HG02642 (cell line): ENCODE measurements at regions not wholly inside any gene's neighbourhood (a gene's known extent, or its start where the extent isn't known, plus 50 kb on each side); places are given as distances from the start of the nearest gene placed in this dataset.
"Not testable (repeated sequence)": the region's sequence is repeated elsewhere in the genome, so short reads cannot be mapped to it uniquely, and the experiment has no call there.

Source experiments
- ATAC-seq: cut with Tn5 transposase; IDR thresholded peaks from one replicate; pipeline ENCODE4 v1.9.1; 2021; ENCODE audit warnings: mild to moderate bottlenecking; ENCODE audit not compliant: unreplicated experiment, poor library complexity

DNA sequence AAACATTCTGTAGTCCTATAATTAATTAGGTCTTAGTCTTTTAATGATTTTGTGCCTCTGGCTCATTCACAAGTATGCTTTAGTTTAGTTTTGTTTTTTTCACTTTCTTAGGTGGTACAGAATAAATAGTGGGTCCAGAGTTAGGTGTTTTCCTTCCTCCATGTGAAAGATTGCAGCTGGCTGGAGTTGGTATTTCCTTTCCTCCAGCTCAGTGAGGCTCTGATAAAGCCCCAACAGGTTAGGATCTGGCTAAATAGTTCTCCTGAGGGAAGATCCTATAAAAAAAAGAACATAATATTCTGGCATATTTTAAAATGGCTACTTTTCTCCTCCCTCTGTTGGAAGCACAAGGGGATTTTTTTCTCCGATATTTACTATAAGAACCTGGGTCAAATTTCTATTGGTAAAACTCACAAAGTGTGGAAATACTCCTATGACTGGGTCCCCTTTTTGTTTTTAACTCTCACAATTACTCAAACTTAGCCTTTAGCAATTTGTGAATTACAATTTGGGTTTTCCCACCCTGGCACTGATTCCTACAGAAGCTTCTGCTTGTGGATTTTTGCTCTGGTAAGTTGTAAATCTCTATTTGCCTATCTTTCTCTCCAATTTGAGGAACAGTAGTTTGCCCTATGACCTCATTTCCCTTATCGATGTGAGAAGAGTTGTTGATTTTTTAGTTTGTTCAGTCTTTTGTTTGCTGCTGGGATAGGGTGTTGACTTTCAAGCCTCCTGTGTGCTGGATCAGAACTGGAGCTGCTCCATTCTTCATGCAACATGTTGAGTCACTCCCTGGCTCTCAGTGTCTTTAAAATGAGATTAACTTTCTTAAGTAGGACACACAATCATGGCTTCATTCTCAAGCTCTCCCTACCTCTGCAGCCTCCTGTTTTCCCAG, 500.9 kb downstream of the RNF144A start:
- no peak for ATAC-seq

DNA sequence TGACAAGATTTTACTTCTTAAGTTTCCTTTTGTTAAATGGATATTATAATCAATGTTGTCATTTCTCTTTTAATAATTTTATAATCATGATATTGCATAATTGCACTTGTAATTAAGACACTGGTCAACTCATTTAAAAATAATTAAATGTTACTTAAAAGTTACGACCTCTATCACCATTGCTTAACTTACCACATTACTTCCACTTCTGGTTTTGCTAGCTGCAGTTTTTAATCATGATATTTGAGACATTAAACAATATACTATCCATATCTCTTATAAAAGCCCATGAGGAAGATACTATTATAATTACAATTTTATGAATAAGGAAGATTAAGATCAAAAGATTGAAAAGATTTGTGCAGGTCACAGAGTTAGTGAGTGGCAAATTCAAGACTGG, 502.0 kb downstream of the RNF144A start:
- no peak for ATAC-seq

DNA sequence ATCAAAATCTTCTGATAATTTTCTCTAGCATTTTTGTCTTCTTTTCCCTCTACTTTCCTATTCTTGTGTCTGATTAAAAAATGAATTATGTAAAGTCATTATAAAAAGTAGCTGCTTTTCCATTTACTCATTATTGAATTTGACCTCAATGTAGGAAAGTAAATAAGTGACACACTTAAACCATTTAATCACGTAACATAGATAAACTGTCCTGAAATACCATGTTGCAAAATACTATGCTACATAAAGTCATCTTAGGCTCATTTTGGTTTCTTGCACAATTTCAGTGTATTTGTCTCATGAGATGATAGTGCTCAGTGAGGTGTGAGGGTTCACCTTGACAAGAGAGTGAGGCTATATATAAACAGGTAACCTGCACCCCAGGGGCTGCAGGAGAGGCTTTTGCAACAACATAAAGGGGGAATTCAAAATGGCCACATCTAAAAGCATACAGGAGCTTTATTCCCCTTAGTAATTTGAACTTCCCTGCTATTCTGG, 502.7 kb downstream of the RNF144A start:
- ATAC-seq = no peak

DNA sequence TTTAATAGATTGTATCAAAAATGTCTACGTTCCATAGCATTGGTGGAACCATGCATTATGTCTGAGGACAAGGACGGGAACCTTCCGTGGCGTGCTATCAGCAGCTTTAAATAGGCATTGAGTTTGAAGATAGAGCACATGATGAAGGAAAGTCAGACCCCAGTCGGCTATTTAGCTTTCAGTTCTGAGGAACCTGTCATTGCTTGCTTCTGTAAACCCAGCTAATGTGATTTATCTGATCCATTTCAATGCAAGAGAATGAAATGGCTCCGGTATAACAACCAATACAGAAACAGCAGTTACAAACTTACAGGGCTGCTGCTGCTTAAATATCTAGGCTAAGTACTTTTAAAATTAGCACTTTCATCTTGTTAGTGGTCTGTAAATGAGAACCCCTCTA, 503.3 kb downstream of the RNF144A start:
- ATAC-seq = no peak

DNA sequence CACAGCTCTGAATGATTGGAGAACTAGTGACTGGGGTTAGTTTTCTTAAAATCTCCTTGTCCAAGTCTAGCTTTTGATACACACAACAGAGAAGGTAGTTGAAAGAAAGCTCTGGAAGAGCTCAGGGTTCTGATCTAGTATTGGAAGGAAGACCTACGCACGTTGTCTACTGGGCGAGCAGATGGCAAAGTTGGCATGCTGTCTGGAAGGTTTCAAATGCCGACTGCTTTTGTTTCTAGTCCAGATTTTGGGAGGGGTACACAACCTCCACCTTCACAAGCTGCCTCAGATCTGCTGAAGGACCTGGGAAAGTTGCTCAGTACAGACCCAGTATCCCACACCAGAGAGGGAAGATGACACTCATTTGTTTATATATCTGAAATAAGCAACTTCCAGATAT, 507.3 kb downstream of the RNF144A start:
- no peak for ATAC-seq

DNA sequence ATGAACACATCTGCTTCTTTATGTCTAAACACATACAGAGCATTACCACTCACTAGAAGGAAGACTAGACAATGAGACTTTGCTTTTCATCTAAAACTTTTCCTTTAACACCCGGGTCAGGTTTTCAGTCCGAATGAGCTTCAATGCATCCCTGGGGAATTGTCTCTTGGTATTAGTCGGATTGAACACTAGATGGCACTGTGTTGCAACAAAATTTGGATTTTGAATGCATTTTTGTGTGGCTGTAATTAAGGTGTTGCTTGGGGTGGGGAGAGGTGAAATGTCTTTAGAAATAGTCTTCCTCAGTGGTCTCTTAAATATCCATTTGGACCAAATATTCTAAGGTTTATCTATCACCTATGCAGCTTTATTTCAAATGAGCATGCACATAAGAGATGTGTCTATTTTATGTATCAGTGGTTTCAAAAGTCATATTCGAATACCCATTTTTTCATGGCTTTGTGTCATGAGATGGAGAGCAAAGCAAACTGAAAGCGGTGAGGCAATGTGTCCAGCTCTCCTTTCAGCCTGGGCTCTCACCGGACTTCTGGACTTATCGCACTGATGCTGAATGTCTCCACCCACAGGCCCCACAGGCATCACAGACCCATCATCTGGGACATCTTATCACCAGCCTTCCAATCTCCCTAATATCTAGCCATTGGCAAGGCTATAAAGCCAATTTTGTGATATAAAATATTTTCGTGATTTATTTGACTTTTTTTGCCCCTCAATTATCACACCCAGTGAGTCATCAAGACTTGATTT, 510.3 kb downstream of the RNF144A start:
- peak; percentile 50 for ATAC-seq

DNA sequence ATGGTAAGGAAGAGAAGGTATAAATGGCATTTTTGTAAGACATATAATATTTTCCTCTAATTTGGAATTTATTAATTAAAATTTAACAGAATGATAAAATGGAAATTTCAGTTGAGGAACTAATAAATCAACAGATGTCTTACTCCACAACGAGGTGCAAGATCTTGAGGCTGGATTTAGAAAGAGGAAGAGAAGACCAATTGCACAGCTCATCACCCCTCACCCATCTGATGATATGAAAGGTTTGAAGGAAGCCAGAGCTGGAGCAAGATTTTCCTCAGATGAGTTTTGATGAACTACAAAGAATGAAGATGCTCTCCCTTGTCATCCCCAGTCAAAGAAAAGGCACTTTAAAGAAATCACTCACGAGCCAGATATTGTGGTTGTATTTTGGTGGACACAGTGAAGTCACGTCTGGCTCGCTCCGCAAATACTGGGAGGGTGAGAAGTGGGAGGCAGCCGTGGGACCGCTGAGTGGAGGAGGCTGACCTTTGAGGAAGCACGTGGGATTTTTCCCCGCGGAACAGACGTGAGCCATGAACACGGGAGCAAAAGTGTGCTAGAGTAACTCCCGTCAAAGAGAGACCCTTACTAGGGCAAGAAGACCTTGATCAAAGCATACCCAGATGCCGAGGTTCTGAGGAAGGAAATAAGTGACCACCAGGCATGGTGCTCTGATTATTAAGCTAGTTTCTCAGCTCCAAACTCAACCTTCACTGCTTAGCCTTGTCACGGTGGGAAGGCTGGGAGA, 511.4 kb downstream of the RNF144A start:
- no peak for ATAC-seq

DNA sequence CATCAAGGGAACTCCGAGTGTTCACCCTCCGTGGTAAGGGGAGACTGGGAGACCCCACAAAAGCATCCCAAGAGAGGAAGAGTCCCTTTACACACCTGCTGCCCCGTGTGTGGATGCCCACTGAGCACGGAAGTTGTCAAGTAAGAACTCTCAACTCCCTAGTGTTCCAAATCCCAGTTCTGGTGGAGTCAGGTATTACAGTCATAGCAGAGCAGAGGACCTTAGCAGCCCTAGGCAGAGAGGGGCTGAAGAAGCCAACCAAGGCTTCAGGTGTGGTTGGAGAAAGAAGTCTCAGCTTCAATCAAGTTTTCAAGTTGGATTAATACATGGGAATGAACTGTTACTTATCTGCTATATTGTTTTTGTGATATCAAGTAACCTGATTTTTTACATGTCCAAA, 512.5 kb downstream of the RNF144A start:
- no peak for ATAC-seq

DNA sequence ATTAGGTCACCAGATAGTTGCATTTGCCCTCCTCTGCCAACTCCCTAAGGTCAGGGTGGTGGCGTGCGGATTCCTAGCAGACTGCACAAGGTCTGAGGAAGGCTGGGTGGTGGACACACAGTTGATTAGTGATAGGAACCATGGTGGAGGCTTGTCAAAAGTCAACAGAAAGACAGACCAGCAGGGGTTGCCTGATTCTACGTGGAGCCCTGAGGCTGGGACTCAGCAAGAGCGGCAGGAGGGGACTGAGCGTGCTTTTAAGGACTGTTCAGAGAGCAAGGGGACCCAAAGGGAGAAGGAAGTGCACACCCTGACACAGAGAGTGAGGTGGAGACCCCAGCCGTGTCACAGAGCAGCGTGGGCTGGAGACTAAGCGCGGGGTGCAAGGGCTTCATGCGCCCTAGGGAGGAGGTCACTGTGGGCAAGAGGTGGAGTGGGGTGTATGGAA, 513.2 kb downstream of the RNF144A start:
- ATAC-seq = no peak

DNA sequence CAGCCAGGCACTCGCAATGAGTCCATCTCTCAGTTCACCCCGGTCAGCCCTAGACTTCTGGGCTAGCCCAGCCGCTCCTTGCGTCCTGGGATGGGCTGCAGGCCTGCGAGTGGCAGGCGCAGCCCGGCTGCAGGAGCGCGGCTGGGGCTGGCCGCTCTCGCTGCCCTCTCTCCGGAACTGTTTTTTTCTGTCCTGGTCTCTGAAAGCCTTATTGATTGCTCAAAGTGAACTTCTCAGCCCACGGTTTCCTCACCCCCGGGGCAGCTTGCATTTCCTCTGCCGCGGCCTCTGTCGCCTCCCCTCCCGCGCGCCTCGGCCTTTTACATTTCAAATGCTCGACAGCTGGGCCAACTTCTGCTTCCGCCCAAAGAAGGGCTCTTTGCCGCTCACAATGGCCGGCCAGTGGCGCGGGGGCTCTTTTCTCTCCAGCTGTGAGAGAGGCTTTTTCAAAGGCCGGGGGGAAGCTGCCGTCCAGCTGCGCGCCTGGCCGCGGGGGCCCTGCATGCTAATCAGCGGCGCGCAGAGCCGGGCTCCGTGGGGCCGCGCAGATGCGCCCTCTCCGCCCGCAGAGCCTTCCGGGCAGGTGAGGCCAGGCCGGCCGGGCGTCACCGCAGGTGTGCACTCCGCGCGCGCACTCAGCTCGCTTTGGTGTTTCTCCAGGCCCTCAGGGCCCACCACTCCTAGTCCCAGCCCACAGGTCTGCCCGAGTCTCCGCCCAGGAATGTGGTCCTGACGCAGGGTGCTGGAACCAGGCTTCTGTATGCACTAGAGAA, 513.8 kb downstream of the RNF144A start:
- ATAC-seq = peak; percentile 49

DNA sequence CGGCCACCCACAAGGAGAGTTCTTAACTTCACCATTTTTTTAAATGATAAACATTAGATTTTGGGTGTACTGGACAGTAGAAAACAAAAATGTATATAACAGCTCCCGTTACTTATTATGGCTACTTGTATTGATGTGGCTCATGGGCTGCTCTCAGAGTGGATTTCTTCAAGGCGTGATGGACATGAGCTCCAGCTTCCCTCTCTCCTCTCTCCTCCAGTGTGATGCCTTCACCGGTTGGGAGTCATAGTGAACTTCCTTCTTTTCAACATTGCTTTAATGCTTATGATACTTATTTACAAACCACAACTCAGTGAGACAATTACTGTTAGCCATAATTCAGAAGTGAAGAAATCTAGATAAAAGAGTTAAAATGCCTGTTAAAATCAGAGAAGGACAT, 515.2 kb downstream of the RNF144A start:
- ATAC-seq = no peak

DNA sequence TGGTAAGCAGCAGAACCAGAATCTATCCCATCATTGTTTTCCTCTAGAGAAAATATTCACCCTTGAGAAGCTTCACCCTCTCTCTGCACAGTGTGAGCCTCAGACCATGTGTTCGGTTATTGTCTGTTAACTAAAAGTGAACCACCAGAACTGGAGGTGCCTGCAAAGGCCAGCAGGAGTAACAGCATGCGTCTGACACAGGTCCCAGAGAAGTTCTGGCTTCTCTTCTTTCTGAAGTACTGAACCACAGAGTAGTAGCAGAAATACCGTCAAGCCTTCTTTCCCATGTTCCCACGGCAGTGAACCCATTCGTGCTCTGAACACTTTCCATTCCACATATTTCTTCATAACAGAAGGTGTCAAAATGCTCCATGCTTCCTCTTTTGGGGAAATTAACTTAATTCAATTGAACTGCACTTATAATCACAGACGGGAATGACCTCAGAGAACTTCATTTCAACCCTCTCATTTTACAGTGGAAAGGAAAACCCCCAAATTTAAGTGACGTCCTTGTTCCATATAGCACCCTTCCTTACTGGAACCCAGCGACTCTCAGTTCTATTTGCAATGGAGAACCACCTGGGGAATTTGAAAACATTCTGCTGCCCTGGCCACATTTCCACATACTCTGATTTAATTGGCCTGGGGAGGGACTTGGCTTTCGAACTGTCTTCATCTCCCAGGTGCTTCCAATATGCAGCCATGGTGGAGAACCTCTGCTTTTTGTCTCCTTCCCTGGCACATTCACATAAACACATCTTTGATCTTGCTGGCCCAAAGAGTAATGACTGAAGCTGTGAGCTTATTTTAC, 519.1 kb downstream of the RNF144A start:
- ATAC-seq = no peak

DNA sequence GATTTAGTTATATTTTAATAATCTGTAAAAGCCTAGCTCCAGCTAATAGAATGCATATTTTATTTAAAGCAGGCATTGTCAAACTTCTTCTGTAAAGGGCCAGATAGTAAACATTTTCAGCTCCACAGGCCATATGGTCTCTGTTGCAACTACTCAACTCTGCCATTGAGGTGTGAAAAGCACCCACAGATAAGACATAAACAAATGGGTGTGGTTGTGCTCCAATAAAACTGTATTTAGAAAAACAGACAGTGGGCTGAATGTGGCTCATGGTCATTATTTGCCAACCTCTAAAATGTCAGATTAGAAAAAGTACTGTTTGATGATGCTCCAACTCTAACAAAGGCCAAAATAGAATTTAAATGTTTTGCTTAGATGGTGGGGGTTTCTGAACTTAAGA, 519.9 kb downstream of the RNF144A start:
- ATAC-seq = no peak

DNA sequence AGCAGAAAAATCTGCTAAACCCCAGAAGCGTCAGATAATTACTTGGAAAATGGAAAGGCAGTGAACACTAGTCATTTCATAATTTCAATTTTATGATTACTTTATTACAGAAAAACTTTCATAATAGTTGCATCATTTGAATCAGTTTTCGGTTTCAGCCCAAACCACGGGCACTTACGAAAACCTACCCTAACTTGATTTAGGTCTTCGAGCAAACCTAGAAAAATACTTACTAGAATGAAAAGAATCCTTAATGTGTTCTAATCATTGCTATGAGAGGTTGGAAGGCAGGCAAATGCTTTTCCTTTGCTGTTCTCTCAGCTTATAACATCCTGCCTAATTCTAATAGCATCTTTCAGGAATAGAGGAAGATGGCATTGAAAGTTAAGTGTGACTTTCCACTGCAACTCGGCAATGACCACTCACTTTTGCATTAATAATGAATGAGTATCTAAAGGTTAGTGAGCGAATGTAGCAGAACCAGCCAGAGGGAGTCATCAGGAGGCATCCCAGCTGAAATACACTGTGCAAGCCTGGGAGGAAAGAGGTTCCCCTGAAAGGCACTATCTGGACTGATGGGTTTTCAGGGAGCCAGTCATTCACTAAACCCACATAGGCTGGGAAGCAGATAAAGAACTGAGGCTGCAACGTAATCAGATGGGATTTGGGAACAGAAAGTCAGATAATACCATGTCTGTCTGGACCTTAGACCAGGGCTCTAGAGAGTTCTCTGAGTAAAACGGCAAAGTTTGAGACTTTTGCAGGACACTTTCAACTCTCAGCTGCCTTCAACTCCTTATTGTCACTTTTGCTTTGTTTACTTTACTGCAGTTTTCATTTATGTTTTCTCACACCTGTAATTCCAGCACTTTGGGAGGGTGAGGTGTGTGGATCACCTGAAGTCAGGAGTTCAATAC, 520.8 kb downstream of the RNF144A start:
- no peak for ATAC-seq

DNA sequence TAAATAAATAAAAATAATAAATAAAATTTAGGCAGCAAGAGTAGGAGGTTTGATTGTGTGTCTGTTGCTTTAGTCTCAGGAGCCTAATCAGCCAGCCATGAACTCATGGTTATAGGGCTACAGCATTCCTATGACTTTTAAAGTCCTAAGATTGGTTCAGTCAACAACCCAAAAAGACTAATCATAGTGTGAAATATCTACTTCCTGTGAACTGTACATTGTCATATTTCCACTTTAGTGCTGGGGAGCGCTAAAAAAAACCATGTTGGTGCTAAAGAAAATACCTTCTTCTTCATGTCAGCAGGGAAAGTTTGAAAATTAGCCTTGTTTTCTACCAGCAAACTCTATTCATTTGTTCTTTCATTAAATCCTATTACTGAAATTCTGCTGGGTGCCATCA, 521.6 kb downstream of the RNF144A start:
- ATAC-seq = no peak

DNA sequence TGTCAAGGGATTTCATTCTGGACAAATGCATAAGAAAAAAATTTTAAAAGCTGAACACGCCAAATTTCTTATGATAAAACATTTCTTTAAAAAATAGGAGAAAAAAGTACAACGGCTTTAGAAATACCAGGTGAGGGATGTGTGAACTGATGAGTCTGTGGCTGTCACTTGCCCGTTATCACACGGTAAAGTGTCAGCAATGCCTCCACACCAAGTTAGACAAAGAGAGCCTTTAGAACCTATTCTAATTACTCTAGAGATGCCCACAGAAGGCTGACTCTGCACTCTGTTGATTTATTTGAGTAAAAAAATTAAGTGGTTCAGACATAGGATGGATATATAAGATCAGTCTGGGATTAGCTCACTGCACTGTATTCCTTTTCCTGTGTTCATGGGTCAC, 523.8 kb downstream of the RNF144A start:
- no peak for ATAC-seq

DNA sequence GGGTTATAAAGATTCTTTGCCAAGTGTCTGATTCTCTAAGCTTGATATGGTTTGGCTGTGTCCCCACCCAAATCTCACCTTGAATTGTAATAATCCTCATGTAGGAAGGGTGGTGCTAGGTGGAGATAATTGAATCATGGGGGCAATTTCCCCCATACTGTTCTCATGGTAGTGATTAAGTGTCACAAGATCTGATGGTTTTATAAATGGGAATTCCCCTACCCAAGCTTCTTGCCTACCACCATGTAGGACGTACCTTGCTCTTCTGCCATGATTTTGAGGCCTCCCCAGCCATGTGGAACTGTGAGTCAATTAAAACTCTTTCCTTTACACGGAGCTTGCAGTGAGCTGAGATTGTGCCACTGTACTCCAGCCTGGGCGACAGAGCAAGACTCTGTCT, 524.6 kb downstream of the RNF144A start:
- not testable (repeated sequence) for ATAC-seq

DNA sequence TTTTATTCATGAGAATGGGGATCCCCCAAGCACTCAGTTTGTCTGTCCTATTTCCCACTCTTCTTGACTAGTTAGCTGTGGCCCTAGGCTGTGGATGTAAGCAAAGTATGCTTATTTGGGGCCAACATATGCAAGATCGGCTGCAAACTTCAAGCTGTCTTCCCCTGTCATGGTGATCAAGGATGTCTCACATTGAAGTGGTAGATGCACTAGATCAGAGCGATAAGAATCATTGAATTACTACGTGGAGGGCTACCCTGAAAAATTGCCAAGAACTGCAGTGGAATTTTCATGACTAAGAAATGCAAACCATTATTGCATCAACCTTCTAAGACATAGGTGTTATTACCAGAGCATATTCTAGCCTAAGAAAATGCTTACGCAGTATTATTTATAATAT, 527.4 kb downstream of the RNF144A start:
- no peak for ATAC-seq
